ENCODE measurements at regions not wholly inside any gene's neighbourhood (a gene's known extent, or its start where the extent isn't known, plus 50 kb on each side); places are given as distances from the start of the nearest gene placed in this dataset.
"Not testable (repeated sequence)": the region's sequence is repeated elsewhere in the genome, so short reads cannot be mapped to it uniquely, and the experiment has no call there.

- DNase-seq: not testable (repeated sequence)
These were observed 78.0 kb downstream of the NPIPB11 start for GRCh38 chr16:29328528-29328927.

GRCh38 chr16:29327631-29328408, 78.7 kb downstream of the NPIPB11 start:
- DNase-seq: not testable (repeated sequence)

- DNase-seq: not testable (repeated sequence)
These were observed 80.1 kb downstream of the NPIPB11 start for GRCh38 chr16:29326164-29327125.

- DNase-seq: not testable (repeated sequence)
These were observed 82.8 kb downstream of the NPIPB11 start for GRCh38 chr16:29323725-29324124.

GRCh38 chr16:29321585-29321984, 84.9 kb downstream of the NPIPB11 start:
- no peak for DNase-seq

- no peak for DNase-seq
These were observed 85.5 kb downstream of the NPIPB11 start for GRCh38 chr16:29321000-29321393.

GRCh38 chr16:29320274-29320999, 86.1 kb downstream of the NPIPB11 start:
- no peak for DNase-seq

- no peak for DNase-seq
These were observed 86.8 kb downstream of the NPIPB11 start for GRCh38 chr16:29319726-29320125.

- DNase-seq: not testable (repeated sequence)
These were observed 87.9 kb downstream of the NPIPB11 start for GRCh38 chr16:29318561-29318968.

GRCh38 chr16:29318037-29318436, 88.5 kb downstream of the NPIPB11 start:
- DNase-seq: no peak

- DNase-seq: no peak
These were observed 89.2 kb downstream of the NPIPB11 start for GRCh38 chr16:29317269-29317668.

- DNase-seq: no peak
These were observed 89.7 kb downstream of the NPIPB11 start for GRCh38 chr16:29316761-29317183.

- DNase-seq: no peak
These were observed 90.5 kb downstream of the NPIPB11 start for GRCh38 chr16:29315916-29316517.

- no peak for DNase-seq
These were observed 91.5 kb downstream of the NPIPB11 start for GRCh38 chr16:29315046-29315445.

GRCh38 chr16:29314292-29314934, 92.1 kb downstream of the NPIPB11 start:
- DNase-seq: no peak

GRCh38 chr16:29313559-29314048, 92.9 kb downstream of the NPIPB11 start:
- no peak for DNase-seq

- peak; percentile 57 for DNase-seq
These were observed 93.5 kb downstream of the NPIPB11 start for GRCh38 chr16:29312835-29313558.

GRCh38 chr16:29312345-29312675, 94.2 kb downstream of the NPIPB11 start:
- not testable (repeated sequence) for DNase-seq

GRCh38 chr16:29311461-29312344, 94.8 kb downstream of the NPIPB11 start:
- no peak for DNase-seq

- DNase-seq: no peak
These were observed 95.6 kb downstream of the NPIPB11 start for GRCh38 chr16:29310852-29311314.

Data from NCI-H1436 (cell line).